ENCODE measurements at regions not wholly inside any gene's neighbourhood (a gene's known extent, or its start where the extent isn't known, plus 50 kb on each side); places are given as distances from the start of the nearest gene placed in this dataset.

DNA sequence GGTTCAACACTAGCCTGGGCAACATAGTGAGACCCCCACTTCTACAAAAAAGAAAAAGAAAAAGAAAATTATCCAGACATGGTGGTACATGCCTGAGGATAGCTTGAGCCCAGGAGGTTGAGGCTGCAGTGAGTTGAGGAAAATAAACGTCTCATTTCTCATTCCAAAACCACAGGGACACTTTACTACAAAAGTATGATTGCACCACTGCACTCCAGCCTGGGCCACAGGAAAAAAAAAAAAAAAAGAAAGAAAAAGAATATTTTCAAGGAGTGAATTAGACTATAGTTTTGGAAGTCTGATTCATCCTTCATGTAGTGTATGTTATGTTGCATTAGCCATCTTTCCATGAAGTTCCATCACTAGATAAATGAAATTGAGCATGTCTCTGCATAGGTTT lies 149.5 kb upstream of the THBS1 start:
- intact Hi-C loops (cut with DNase I) = loop anchor here in 1 of 2 donors (2.0 kb wide), 1 partner anchor 79 kb away; no protein-coding TSS in a partner anchor
- DNase-seq (ENCODE audit: low spot score) = no peak

DNA sequence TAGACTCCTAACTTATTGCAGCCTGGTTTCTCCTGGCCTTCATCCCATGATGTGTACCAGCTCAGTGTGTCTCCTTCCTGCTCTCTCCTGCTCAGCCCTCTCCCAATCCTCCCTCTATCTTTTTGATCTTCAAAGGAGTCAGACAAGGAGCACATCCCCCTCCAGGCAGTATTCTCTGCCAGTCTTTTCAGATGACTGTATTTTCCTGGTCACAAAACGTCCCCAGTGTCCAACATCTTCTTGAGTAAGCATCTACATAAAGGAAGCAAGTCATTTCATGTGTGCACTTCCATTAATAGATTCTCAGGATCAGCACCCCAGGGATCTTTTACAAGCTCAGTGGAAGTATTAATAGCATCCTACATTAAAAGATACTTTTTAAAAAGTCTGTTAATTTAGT lies 148.9 kb upstream of the THBS1 start:
- intact Hi-C loops (cut with DNase I) = no loop called here

DNA sequence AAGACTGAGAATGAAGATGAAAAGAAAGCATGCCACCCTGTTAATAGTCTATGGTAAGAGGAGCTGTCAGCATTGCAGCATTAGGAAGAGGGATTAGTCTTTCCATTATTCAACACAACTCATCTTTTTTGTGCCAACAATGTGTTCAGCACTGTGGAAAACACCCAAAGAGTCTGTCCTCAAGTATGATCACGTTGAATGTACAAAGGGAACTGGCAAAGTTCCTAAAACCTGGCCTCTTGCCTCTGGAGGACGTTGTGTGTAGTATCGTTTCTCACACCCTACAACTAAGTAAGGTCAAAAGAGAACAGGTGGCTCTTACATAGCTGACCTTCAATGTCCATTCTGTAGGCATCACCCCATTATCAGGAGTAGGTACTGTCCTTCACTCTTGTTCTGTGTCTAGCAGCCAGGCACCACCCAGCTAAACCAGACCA lies 147.9 kb upstream of the THBS1 start:
- intact Hi-C loops (cut with DNase I) = no loop called here
- DNase-seq (ENCODE audit: low spot score) = no peak

More for the DNA sequence above, 148.9 kb upstream of the THBS1 start:
- no peak for DNase-seq (ENCODE audit: low spot score)

DNA sequence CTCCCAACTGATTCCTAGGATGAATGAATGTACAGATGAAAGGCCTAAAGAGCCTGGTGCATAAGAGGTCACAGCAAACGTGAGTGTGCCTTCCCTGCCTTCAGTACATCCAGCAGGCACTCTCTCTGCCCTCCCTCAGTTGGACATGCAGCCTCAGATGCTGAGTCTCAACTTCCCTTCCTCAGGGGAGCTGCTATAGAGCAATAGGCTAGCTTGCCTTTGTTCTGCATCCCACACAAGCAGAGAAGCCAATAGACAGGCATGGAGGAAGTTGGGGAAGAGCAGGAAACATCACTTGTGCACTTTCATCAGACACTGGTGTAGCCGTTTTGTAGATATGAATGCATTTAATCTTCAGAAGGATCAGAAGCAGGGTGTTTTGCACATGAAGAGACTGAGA lies 147.5 kb upstream of the THBS1 start:
- DNase-seq (ENCODE audit: low spot score) = no peak
- intact Hi-C loops (cut with DNase I) = no loop called here

DNA sequence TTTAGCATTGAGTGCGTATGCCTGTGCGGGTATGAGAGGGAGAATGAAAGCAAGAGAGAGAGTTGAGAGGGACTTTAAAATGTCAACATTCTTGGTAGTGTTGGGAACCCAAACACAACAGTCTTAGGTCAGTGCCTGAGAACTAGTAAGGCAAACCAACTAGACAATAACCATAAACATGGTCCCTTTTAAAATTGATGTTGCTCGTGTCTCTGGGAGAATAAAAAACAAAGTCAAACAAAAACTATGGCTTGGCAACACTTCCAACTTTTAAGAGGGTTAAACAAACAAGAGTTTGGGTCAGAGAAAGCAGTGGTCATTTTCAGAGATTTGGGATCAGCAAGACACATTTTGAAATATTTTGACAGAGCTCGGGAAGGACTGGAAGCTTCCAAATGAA lies 146.7 kb upstream of the THBS1 start:
- no peak for DNase-seq (ENCODE audit: low spot score)
- intact Hi-C loops (cut with DNase I) = no loop called here

DNA sequence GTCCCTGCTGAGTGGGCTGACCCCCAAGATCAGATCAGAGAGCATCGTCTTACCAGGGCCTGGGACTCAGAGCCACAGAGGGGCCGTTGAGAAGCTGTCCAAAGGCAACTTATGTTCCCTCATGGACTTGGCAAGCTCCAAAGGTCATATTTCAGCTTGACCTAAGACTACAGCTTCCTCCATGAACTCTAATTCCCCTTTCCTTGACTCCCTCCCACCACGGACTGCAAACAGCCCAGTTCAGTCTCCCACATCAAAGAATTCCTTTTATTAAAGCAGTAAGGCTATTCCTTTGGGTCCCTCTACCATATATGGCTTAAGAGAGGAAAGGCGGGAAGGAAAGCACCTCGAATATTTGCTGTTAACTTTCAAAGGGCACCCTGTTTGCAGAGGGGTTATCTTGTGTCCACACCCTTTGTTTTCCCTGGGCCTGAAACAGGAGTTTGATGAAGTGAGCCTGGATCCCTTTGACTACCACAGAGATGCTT lies 146.1 kb upstream of the THBS1 start:
- DNase-seq (ENCODE audit: low spot score) = no peak
- intact Hi-C loops (cut with DNase I) = no loop called here

DNA sequence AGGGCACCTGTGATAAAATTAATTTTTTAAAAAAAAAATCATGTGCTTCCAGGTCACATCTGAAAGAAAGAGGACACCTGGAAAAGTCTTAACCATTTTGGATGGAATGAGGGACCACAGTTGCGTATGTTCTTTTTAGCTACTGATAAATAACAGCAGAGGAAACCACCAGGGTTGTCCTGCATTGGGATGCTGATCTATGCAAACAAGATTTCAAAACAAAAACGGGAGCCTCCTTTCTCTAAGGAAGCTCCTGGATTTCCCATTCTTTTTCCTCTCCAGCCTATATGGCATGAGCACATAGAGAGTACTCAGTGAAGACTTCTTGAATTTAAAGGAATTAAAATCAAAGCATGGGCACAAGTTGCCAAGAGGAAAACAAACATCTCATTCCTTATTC lies 145.6 kb upstream of the THBS1 start:
- DNase-seq (ENCODE audit: low spot score) = no peak
- intact Hi-C loops (cut with DNase I) = no loop called here

DNA sequence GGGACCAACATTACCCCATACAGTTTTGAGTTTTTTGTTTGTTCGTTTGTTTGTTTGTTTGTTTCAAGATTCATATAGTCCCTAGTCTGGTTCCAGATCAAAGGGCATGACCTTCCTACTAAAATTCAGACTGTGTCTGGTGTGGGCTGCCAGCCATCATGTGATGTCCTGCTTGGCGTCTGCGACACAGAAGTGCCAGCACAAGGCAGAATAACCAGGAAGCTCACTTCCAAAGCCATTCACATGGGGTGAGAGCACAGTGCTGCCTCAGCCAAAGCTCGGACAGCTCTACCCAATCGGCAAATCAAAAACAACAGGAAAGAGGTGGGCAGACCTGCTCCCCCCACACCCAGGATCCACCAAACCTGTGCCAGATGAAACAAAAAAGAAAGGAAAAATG lies 142.6 kb upstream of the THBS1 start:
- DNase-seq (ENCODE audit: low spot score) = no peak
- intact Hi-C loops (cut with DNase I) = no loop called here

DNA sequence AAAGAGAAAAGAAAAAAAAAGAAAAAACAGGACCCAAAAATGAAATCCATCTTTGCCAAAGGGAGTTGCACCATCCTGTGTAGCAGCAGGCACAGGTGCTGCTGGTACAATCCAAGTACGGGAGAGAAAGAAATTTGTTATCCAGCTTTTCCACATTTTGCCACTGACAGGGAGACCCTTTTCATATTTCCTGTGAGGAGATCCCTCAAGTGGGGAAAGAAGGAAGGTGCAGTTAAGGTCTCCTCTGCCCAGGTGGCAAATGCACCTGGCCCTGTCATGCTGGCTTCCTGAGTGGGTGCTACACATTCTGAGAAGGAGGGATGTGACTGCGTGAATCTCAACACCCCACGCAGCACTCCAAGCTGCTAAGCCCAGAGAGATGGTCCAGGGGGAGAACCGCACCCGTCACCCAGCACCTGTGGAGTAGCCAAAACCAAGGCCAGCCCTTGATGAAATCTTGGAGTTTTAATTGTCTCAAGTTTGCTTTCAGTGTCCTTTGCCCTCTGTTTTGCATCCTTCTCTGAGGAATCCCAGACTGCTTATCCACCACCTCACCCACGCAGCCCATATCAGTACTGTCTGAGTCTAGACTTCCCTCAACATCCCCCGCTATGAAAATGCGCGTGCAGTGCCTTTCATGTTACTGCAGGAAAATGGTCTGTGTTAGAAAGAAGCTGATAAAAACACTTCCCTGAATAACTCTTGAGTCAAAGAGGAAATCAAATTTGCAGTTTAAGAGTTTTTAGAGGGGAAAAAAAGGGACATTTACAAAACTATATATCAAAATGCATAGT lies 141.9 kb upstream of the THBS1 start:
- no peak for DNase-seq (ENCODE audit: low spot score)
- intact Hi-C loops (cut with DNase I) = no loop called here

DNA sequence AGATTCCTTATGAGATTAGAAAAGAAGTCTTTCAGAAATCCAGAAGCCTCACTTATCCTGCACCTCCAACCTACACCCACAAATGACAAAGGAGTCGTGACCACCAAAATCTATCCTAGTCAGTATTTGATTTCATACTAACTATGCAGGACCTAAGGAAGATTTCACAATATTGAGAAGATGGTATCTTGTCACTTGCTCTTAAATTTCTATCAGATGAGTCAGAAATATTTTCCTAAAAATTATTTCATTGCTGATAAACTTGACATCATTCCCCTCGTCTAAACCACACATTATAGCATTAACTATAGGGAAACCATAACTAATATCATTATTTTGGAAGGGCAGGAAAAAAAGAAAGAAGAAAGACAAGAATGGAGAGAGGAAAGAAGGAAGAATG lies 138.0 kb upstream of the THBS1 start:
- DNase-seq (ENCODE audit: low spot score) = no peak

DNA sequence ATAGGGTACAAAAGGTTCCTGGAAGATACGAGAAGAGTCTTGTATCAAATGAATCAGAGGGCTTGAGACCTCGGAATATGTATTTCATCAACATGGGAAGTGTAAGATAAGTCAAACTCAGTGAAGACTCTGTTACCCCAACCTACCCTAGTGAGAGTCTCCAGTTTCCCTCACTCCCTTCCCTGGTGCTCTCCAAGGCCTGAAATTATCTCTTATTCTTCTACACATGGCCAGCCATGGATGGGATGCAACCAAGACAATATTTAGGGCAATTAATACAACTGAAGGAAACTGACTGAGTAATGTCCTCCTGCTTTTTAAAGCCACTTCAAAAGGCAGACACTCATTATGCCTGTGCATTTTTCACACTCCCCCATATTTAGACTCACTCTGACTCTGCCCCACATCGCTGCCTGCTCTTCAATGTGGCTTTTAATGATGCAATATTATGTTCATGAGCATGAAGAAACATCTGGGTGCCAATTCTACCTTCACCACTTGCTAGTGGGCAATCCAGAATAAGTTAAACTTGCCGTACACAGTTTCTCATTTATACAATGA lies 137.1 kb upstream of the THBS1 start:
- no peak for DNase-seq (ENCODE audit: low spot score)
- intact Hi-C loops (cut with DNase I) = no loop called here

More for the DNA sequence above, 138.0 kb upstream of the THBS1 start:
- intact Hi-C loops (cut with DNase I) = no loop called here

DNA sequence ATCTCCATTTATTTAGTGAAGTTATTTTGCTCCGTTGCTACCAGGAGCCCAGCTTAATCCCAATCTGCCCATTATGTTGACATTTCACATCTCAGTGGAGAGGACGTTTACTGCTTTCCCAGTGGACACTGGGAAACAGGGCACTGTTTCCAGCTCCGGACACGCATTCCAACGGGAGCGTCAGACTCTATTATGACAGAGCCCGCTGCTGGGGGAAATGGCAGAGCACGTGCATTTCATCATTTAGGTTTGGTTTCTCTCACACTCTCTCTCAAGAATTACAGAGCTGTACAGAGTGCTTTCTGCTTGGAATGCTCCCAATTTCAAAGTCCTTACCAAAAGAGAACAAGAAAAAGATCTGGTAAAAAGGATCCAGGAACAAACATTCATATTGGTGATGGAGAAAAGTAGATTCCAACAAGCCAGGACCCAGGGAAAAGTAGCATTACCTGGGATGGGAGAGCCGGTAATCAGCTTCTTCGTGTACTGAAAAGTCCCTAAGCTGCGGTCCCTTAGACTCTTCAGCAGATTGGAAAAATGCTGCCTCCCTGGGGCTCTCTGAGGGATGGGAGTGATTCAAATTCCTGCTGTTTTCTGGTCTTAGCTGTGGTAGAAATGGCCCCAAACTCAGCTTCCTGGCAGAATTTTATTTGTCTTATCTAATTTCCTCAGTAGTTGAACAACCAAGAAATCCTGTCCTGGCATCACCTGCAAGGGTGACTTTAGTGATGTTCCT lies 136.0 kb upstream of the THBS1 start:
- no peak for DNase-seq (ENCODE audit: low spot score)
- intact Hi-C loops (cut with DNase I) = no loop called here

DNA sequence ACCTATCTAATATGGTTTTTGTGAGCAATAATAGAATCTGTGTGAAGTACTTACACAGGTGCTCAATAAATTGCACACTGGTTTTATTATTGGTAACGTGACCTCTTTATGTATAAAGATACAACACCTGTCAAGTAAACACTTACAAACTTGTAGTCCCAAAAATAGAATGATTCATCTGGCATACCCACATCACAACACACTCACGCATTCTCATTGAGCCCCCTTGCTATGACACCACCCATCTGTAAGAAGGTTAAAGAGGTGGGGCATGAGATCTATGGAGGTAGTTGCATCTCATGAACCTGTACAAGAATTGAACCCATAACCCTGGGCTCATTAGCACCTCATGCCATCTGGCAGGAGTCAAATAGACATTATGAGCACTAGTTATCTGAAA lies 134.9 kb upstream of the THBS1 start:
- intact Hi-C loops (cut with DNase I) = no loop called here
- DNase-seq (ENCODE audit: low spot score) = no peak

DNA sequence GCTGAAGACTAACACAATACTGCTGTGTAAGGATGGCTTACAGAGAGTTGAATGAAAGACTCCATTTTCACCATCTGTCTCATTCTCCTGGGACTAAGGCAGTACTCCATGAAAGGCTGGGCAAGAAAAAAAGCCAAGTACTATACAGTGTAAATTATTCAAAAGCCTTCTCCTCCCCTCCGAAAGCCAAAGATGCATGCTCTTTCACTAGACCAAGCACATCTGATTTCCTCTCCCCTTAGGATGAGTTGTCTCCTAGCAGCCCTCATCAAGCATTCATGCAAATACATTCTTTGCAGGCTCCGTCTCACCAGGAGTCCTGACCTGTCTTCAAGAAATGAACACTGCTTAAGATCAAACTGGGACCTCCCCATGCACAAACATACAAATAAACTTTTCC lies 133.5 kb upstream of the THBS1 start:
- no peak for DNase-seq (ENCODE audit: low spot score)
- intact Hi-C loops (cut with DNase I) = no loop called here

DNA sequence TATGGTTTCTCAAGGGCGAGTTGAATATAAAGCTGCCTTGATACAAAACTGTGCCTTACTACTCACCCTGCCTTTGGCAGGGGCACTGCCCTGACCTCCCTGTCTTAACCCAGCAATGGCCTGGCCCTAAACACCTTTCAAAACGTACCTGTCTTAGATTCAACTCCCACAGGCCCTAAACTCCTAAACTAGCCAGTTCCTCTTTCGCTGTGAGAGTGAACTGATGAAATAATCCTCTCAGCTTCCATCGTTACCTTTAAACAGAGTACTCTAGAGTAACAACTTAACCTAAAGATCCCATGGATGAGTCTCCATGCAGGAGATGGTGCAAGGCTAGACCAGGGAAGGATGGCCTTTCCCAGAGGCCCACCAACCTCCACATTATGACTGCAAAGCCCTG lies 133.0 kb upstream of the THBS1 start:
- intact Hi-C loops (cut with DNase I) = no loop called here

DNA sequence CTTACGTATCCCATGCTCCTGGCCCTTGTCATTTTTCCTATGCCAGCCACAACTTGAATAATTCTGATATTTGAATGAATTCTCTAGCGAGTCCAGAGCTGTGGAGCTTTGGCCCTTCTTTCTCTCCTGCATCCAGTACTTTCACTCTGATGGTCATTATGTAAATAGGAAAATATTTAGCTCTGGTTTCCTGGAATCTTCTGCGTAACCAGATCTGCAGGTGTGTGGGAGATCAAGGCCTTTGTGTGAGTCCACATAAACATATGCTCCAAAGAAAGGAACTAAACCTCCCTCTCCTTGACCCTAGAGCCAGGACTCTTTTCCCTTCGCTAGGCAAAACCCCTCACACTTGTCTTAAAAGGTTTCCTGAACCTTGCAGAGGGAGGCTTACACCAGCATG lies 132.5 kb upstream of the THBS1 start:
- intact Hi-C loops (cut with DNase I) = no loop called here
- DNase-seq (ENCODE audit: low spot score) = no peak

More for the DNA sequence above, 133.0 kb upstream of the THBS1 start:
- no peak for DNase-seq (ENCODE audit: low spot score)

DNA sequence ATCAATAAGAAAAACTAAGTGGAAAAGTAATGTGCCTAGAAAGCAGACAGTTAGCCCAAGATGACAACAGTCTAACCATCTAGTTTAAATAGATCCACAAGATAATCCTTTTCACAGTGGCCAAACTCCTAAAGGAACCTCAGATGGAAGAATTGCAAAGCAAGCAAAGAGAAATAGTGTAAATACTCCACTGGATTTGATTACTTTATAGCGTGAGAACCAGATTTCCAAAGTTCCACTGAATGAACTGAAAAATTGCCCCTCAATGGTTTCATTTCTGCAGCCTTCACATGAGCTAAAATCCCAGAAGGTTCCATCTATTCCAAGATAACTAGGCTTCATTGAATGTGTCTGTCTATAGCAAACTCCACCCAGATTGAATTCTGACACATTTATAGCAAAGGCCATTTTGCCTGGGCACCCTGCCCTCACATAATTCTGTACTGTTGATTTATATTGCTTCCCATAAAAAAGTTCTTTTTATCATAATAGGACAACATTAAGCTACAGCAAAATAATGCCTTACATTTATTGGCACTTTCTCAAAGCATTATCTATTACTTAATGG lies 129.7 kb upstream of the THBS1 start:
- DNase-seq (ENCODE audit: low spot score) = no peak
- intact Hi-C loops (cut with DNase I) = no loop called here

DNA sequence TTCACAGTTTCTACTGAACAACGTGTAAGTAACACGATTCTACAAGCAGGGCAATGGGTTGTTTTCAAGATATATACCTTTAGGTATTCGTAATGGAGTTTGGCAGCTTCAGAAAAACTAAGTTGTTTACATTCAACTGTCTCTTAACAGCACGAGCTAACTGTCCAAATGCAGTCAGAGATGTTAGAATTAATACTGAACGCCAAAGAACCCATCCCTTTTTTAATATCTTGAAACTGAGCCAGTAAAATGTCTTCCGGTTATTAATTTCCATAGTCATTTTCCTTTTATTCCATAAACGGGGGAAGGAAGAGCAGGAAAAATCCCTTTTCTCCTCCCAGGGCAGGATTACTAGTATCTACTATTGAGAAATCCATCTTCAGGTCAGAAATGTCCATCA lies 129.0 kb upstream of the THBS1 start:
- intact Hi-C loops (cut with DNase I) = no loop called here
- DNase-seq (ENCODE audit: low spot score) = no peak

DNA sequence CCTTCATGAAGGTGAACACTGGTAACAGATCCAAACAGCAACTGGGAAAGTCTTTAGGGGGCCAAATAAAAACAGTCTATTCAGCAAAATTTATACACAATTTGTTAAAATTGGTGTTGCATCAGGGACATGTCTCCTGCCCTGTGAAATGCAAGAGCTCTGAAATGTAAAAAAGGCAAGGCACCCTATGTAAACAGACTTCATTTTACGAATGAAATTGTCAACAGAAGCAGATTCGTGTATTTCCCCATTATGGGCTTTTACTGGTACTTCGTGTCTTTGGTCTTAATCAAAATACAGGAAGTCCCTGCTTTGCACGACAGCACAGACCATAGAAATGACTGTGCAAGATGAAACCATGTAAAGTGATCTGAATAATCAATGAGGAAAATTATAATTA lies 127.3 kb upstream of the THBS1 start:
- no peak for DNase-seq (ENCODE audit: low spot score)
- intact Hi-C loops (cut with DNase I) = no loop called here
